Epithelial cell of proximal tubule (primary cell): ENCODE measurements at regions not wholly inside any gene's neighbourhood (a gene's known extent, or its start where the extent isn't known, plus 50 kb on each side); places are given as distances from the start of the nearest gene placed in this dataset.
"Not testable (repeated sequence)": the region's sequence is repeated elsewhere in the genome, so short reads cannot be mapped to it uniquely, and the experiment has no call there.

Source experiments
- DNase-seq: peaks from one replicate; pipeline ENCODE4 v3.0.0-alpha.2; 2011; ENCODE audit warnings: low read depth
- H3K4me3 ChIP-seq: 2 replicates; pipeline ENCODE4 v1.5.1; 2011; ENCODE audit warnings: low read depth, mild to moderate bottlenecking, low read length
- CTCF ChIP-seq: conservative IDR thresholded peaks from 2 replicates; pipeline ENCODE4 v1.5.1; 2012; ENCODE audit warnings: low read depth, mild to moderate bottlenecking, low read length

- TF ChIP-seq CTCF: no peak
- H3K4me3 ChIP-seq: no peak overlapping the region
Observed at GRCh38 chr3:191912616-191913204, 451.7 kb downstream of the PYDC2 start.

GRCh38 chr3:191915712-191916111, 454.7 kb downstream of the PYDC2 start:
- TF ChIP-seq CTCF: no peak
- no peak for DNase-seq
- no peak overlapping the region for H3K4me3 ChIP-seq

More at GRCh38 chr3:191912616-191913204, 451.7 kb downstream of the PYDC2 start:
- DNase-seq: no peak

- DNase-seq: no peak
- TF ChIP-seq CTCF: no peak
- H3K4me3 ChIP-seq: no peak overlapping the region
Observed at GRCh38 chr3:191919491-191920026, 458.6 kb downstream of the PYDC2 start.

GRCh38 chr3:191922570-191922969, 461.6 kb downstream of the PYDC2 start:
- DNase-seq: no peak
- no peak overlapping the region for H3K4me3 ChIP-seq
- TF ChIP-seq CTCF: no peak

- DNase-seq, H3K4me3 ChIP-seq: not testable (repeated sequence)
Observed at GRCh38 chr3:191927183-191927817, 466.3 kb downstream of the PYDC2 start.

GRCh38 chr3:191927998-191928397, 467.0 kb downstream of the PYDC2 start:
- not testable (repeated sequence) for H3K4me3 ChIP-seq, DNase-seq

- DNase-seq: no peak
- no peak overlapping the region for H3K4me3 ChIP-seq
Observed at GRCh38 chr3:191944835-191945234, 483.9 kb downstream of the PYDC2 start.

More at GRCh38 chr3:191944835-191945234, 483.9 kb downstream of the PYDC2 start:
- no peak for TF ChIP-seq CTCF
